HG03095 (cell line): ENCODE measurements at regions not wholly inside any gene's neighbourhood (a gene's known extent, or its start where the extent isn't known, plus 50 kb on each side); places are given as distances from the start of the nearest gene placed in this dataset.
"Not testable (repeated sequence)": the region's sequence is repeated elsewhere in the genome, so short reads cannot be mapped to it uniquely, and the experiment has no call there.

Source experiments
- ATAC-seq: cut with Tn5 transposase; IDR thresholded peaks from one replicate; pipeline ENCODE4 v1.9.1; 2021; ENCODE audit warnings: moderate library complexity; ENCODE audit not compliant: unreplicated experiment

- no peak for ATAC-seq
Observed at GRCh38 chr11:92594251-92594650, 369.6 kb downstream of the FAT3 start.

- ATAC-seq: no peak
Observed at GRCh38 chr11:92595052-92595451, 370.4 kb downstream of the FAT3 start.

GRCh38 chr11:92596596-92597317 is 372.1 kb downstream of the FAT3 start:
- ATAC-seq: no peak

- ATAC-seq: no peak
Observed at GRCh38 chr11:92601048-92601447, 368.4 kb upstream of the MTNR1B start.

GRCh38 chr11:92605667-92606066 is 363.8 kb upstream of the MTNR1B start:
- no peak for ATAC-seq

- no peak for ATAC-seq
Observed at GRCh38 chr11:92607969-92608722, 361.3 kb upstream of the MTNR1B start.

- no peak for ATAC-seq
Observed at GRCh38 chr11:92611157-92611556, 358.3 kb upstream of the MTNR1B start.

- ATAC-seq: not testable (repeated sequence)
Observed at GRCh38 chr11:92618020-92618419, 351.4 kb upstream of the MTNR1B start.

GRCh38 chr11:92623055-92623454 is 346.4 kb upstream of the MTNR1B start:
- no peak for ATAC-seq

- ATAC-seq: no peak
Observed at GRCh38 chr11:92625894-92626293, 343.6 kb upstream of the MTNR1B start.

- ATAC-seq: no peak
Observed at GRCh38 chr11:92626624-92627023, 342.8 kb upstream of the MTNR1B start.

- no peak for ATAC-seq
Observed at GRCh38 chr11:92627615-92628256, 341.7 kb upstream of the MTNR1B start.

- no peak for ATAC-seq
Observed at GRCh38 chr11:92628401-92629292, 340.8 kb upstream of the MTNR1B start.

- ATAC-seq: no peak
Observed at GRCh38 chr11:92632495-92632894, 337.0 kb upstream of the MTNR1B start.

GRCh38 chr11:92633820-92634219 is 335.6 kb upstream of the MTNR1B start:
- no peak for ATAC-seq

- no peak for ATAC-seq
Observed at GRCh38 chr11:92636543-92637188, 332.8 kb upstream of the MTNR1B start.

GRCh38 chr11:92638678-92639077 is 330.8 kb upstream of the MTNR1B start:
- no peak for ATAC-seq

GRCh38 chr11:92642177-92642931 is 327.1 kb upstream of the MTNR1B start:
- no peak for ATAC-seq

GRCh38 chr11:92643827-92644226 is 325.6 kb upstream of the MTNR1B start:
- ATAC-seq: no peak
